H1 (cell line): ENCODE measurements at regions not wholly inside any gene's neighbourhood (a gene's known extent, or its start where the extent isn't known, plus 50 kb on each side); places are given as distances from the start of the nearest gene placed in this dataset.

Experiments used
- EZH2 ChIP-seq: fragments of 200-600 bp; sonication (generic); IDR thresholded peaks from 2 replicates; pipeline ENCODE4 v1.7.1; 2012; ENCODE audit warnings: low read depth, mild to moderate bottlenecking, moderate library complexity, low read length, inconsistent platforms; ENCODE audit not compliant: severe bottlenecking
- GTF2F1 ChIP-seq: IDR thresholded peaks from 2 replicates; pipeline ENCODE4 v1.6.1; 2012; ENCODE audit warnings: low read depth, low read length, improper control_type of control experiment, borderline replicate concordance
- POLR2A ChIP-seq, 2 experiments: IDR thresholded peaks; 1 replicate in 1 of 2; 2 replicates in 1 of 2; pipeline ENCODE4 v1.6.1; 2011; ENCODE audit warnings: low read depth in 2 of 2, low read length in 2 of 2, mild to moderate bottlenecking in 2 of 2; ENCODE audit errors: control extremely low read depth in 1 of 2
- POLR2AphosphoS5 ChIP-seq: IDR thresholded peaks from 2 replicates; pipeline ENCODE4 v1.6.1; 2011; ENCODE audit warnings: low read depth, low read length
- RFX5 ChIP-seq: IDR thresholded peaks from 2 replicates; pipeline ENCODE4 v1.6.1; 2011; ENCODE audit warnings: low read depth, low read length, improper control_type of control experiment, borderline replicate concordance
- SP2 ChIP-seq: IDR thresholded peaks from 2 replicates; pipeline ENCODE4 v1.6.1; 2012; ENCODE audit warnings: mild to moderate bottlenecking, low read length, inconsistent platforms
- TF ChIP-seq, protein P1 (sequence below), 3 experiments: IDR thresholded peaks; 1 replicate in 2 of 3; 2 replicates in 1 of 3; pipeline versions ENCODE4 v1.5.1 to v1.6.1; 2011; ENCODE audit warnings: low read length in 3 of 3, mild to moderate bottlenecking in 3 of 3, inconsistent platforms in 2 of 3, low read depth in 1 of 3, moderate library complexity in 1 of 3; ENCODE audit not compliant: insufficient read depth in 1 of 3; ENCODE audit errors: control extremely low read depth in 1 of 3
- TF ChIP-seq, protein P2 (sequence below): IDR thresholded peaks from 2 replicates; pipeline ENCODE4 v1.6.1; 2011; ENCODE audit warnings: low read depth, mild to moderate bottlenecking, low read length; ENCODE audit not compliant: insufficient read depth

- TF ChIP-seq RFX5 (no peak), SP2 (no peak), POLR2AphosphoS5 (no peak), POLR2A (IDR thresholded peaks at IDR 0.05; ENCODE audit: control extremely low read depth in 1 of 2, low read depth in 2 of 2, low read length in 2 of 2) (no peak), EZH2 (no peak), GTF2F1 (no peak)
- TF ChIP-seq, protein P1, sequence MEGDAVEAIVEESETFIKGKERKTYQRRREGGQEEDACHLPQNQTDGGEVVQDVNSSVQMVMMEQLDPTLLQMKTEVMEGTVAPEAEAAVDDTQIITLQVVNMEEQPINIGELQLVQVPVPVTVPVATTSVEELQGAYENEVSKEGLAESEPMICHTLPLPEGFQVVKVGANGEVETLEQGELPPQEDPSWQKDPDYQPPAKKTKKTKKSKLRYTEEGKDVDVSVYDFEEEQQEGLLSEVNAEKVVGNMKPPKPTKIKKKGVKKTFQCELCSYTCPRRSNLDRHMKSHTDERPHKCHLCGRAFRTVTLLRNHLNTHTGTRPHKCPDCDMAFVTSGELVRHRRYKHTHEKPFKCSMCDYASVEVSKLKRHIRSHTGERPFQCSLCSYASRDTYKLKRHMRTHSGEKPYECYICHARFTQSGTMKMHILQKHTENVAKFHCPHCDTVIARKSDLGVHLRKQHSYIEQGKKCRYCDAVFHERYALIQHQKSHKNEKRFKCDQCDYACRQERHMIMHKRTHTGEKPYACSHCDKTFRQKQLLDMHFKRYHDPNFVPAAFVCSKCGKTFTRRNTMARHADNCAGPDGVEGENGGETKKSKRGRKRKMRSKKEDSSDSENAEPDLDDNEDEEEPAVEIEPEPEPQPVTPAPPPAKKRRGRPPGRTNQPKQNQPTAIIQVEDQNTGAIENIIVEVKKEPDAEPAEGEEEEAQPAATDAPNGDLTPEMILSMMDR (IDR thresholded peaks at IDR 0.05; ENCODE audit: control extremely low read depth in 1 of 3, insufficient read depth in 1 of 3, low read depth in 1 of 3, low read length in 3 of 3): no peak
- TF ChIP-seq, protein P2, sequence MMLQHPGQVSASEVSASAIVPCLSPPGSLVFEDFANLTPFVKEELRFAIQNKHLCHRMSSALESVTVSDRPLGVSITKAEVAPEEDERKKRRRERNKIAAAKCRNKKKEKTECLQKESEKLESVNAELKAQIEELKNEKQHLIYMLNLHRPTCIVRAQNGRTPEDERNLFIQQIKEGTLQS: no peak
Observed at GRCh38 chr7:49417034-49417433, 356.4 kb upstream of the VWC2 start.
